SJCRH30 (cell line): ENCODE measurements at regions not wholly inside any gene's neighbourhood (a gene's known extent, or its start where the extent isn't known, plus 50 kb on each side); places are given as distances from the start of the nearest gene placed in this dataset.
"Not testable (repeated sequence)": the region's sequence is repeated elsewhere in the genome, so short reads cannot be mapped to it uniquely, and the experiment has no call there.

Source experiments
- DNase-seq, 2 experiments: peaks; one replicate each; pipeline ENCODE4 v3.0.0-alpha.2; 2015 to 2020
- H3K27ac ChIP-seq: fragments of 250-450 bp; sonication (Bioruptor Pico); 2 replicates; pipeline ENCODE4 v1.5.1; 2020; ENCODE audit warnings: mild to moderate bottlenecking, moderate library complexity
- H3K27me3 ChIP-seq: fragments of 250-450 bp; sonication (Bioruptor Pico); 2 replicates; pipeline ENCODE4 v1.5.1; 2020; ENCODE audit warnings: mild to moderate bottlenecking, moderate library complexity
- H3K36me3 ChIP-seq: fragments of 250-450 bp; sonication (Bioruptor Pico); 2 replicates; pipeline ENCODE4 v1.5.1; 2020; ENCODE audit warnings: mild to moderate bottlenecking, moderate library complexity
- H3K4me1 ChIP-seq: fragments of 250-450 bp; sonication (Bioruptor Pico); 2 replicates; pipeline ENCODE4 v1.5.1; 2020; ENCODE audit warnings: mild to moderate bottlenecking, moderate library complexity
- H3K4me3 ChIP-seq: fragments of 250-450 bp; sonication (Bioruptor Pico); 2 replicates; pipeline ENCODE4 v1.5.1; 2020; ENCODE audit warnings: mild to moderate bottlenecking, moderate library complexity
- H3K9me3 ChIP-seq: fragments of 250-450 bp; sonication (Bioruptor Pico); replicated peaks from 2 replicates; pipeline ENCODE4 v1.5.1; 2020; ENCODE audit warnings: mild to moderate bottlenecking, moderate library complexity

DNA sequence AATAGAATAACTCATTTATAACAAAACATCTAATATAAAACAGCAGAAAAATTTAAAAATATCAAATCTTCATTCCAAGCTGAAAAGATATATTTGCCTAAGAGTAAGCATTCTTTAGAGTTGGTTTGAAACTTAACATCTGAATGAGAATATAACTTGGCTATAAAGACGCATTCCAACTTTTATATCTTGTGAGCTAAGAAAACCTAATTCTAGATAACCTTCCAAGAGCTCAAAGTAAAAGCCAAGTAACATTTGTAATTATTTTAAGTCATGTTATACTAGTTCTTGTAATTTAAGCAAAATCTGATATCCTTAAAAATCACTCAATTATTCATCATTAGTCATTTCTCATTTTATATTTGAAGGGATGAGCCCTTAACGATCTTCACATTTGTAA lies 368.9 kb downstream of the C12orf50 start:
- H3K27ac ChIP-seq, result no peak overlapping the region
- DNase-seq, result no peak
- no peaks in the 10 kb centered on the region for H3K9me3 ChIP-seq

DNA sequence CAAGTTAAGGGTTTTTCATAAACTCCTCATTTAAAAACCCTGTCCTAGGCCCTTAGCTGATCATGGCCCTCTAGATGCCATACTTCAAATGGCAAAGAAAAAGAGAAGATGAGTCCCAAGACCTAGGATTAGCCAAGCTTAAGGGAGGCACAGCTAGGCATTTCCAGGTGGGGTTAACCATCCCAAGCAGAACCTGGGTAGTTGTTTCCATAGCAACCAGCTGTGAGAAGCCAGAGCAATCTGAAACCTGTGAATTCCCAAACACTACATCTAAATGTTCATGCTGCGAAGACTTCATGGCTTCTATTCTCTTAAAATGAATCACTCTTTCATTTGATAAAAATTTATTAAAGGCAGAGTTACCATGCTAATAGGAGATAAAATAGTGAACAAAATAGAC lies 372.9 kb downstream of the C12orf50 start:
- Histone ChIP-seq H3K27me3 (no peaks in the 10 kb centered on the region), H3K27ac (no peak overlapping the region), H3K4me1 (no peaks in the 10 kb centered on the region), H3K4me3 (no peak overlapping the region), H3K36me3 (no peaks in the 10 kb centered on the region), H3K9me3 (no peaks in the 10 kb centered on the region)
- no peak for DNase-seq

More for the DNA sequence above, 368.9 kb downstream of the C12orf50 start:
- Histone ChIP-seq H3K27me3 (no peaks in the 10 kb centered on the region), H3K4me1 (no peaks in the 10 kb centered on the region), H3K36me3 (no peaks in the 10 kb centered on the region), H3K4me3 (no peak overlapping the region)

DNA sequence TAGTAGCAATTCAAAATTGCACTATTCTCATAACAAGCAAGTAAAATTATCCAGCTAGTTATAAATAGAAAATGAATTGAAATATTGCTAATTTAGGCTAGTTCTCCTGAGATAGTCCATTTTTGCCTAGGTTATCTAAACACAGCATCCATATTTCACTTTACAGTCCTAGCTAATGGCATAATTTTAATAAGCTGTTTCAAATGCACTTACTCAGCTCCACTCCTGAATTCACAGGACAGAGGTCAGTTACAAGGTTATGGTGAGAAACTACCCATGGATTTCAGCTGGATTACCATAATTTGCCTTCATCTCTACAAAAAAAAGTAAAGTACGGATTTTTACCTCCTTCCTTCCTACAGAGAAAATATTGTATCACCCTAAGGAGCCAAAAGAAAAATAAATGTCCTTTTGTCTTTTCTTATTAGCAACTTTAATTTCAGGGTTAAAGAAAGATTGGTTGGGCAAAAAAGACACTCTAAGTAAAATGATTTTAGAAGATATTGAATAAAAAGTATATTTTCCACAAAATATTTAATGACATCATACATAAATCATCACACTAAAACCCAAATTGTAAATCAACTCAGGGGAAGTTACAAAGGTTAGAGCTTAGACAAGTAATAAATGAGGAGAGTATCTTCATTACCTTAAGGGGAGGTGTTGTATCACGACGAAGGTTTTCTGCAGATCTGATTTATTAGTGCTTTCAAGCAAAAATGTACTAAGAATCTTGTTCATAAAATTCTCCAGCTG lies 377.4 kb downstream of the C12orf50 start:
- no peak for DNase-seq
- Histone ChIP-seq H3K27me3 (no peaks in the 10 kb centered on the region), H3K4me1 (no peaks in the 10 kb centered on the region), H3K27ac (no peak overlapping the region), H3K4me3 (no peak overlapping the region), H3K36me3 (no peaks in the 10 kb centered on the region), H3K9me3 (no peaks in the 10 kb centered on the region)

DNA sequence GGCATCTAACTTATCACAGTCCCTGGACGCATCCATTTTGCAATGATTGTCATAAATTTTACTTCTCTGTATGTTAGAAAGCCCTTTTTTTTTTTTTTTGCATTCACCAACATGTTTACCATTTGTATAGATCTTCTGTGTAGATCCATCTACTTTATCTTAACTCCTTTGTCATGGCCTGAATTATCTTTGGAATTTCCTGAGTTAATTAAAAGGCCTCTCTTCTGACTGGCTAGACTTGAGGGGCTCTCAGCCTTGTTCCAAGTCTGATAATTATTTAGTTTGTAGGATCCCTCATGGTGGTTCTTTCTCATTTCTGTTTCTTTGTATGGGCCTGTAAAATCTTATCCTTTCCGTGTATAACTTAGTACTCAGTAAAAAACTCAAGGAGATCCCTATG lies 387.0 kb downstream of the C12orf50 start:
- DNase-seq, result no peak
- H3K27me3 ChIP-seq, result no peaks in the 10 kb centered on the region
- H3K4me1 ChIP-seq, result no peaks in the 10 kb centered on the region
- no peak overlapping the region for H3K27ac ChIP-seq
- H3K9me3 ChIP-seq, result no peaks in the 10 kb centered on the region
- no peak overlapping the region for H3K4me3 ChIP-seq
- no peaks in the 10 kb centered on the region for H3K36me3 ChIP-seq

DNA sequence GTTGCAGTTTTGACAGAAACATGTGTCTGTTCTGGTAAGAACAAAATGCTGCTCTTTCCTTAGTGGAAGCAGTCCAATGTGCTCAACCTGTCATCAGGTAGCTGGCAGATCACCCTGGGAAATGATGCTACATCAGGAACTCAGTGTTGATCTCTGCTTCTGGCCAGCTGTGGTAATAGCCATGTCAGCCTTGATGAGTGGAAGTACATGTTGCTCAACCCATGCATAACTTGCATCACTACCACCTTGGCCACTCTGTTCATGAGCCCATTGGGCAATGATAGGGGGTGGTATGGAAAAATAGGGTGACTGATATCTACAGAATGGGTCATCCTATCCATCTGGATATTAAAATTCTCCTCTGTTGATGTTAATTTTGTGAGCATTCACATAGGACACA lies 411.0 kb downstream of the C12orf50 start:
- no peaks in the 10 kb centered on the region for H3K36me3 ChIP-seq

DNA sequence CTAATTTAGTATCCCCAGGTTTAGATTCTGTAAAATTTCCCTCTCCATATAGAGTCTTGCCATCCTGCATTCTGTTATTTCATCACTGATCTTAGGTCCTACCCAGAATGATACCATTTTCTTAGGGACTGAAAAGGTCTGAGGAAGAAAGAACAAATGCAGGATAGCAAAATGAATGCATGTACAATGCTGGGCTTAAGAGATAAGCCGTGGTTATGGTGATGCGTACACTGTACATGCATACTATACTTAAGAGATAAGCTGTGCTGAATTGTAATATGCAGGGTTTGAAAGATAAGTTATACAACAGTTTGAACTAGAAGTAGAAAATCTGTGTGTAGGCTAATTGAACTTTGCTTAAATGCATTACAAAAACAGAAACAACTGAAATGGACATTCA lies 416.2 kb downstream of the C12orf50 start:
- Histone ChIP-seq H3K9me3 (no peaks in the 10 kb centered on the region), H3K36me3 (no peaks in the 10 kb centered on the region), H3K27ac (no peak overlapping the region), H3K4me3 (no peak overlapping the region), H3K27me3 (no peaks in the 10 kb centered on the region), H3K4me1 (no peaks in the 10 kb centered on the region)
- no peak for DNase-seq

More for the DNA sequence above, 411.0 kb downstream of the C12orf50 start:
- no peak overlapping the region for H3K4me3 ChIP-seq
- H3K4me1 ChIP-seq, result no peaks in the 10 kb centered on the region
- H3K27ac ChIP-seq, result no peak overlapping the region
- no peak for DNase-seq
- no peaks in the 10 kb centered on the region for H3K27me3 ChIP-seq
- H3K9me3 ChIP-seq, result no peaks in the 10 kb centered on the region

DNA sequence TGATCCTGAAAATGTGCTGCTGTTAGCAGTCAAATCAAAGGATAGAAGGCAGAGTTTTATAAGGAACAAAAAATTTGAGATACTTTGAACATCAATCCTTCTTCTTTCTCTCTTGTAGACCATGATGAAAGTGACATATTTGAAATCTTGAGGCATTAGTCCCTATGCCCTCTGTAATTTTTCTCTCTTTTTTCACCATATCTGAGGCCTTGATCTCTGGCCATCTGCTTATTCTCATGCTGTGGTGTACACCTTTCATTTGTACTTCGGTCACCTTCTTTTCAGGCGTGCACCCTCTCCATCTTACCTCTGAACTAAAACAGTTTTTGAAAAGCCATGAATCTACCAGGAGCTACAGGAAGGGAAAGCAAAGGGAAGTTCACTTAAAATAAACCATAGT lies 420.9 kb downstream of the C12orf50 start:
- no peak overlapping the region for H3K27ac ChIP-seq
- no peaks in the 10 kb centered on the region for H3K27me3 ChIP-seq
- no peaks in the 10 kb centered on the region for H3K36me3 ChIP-seq
- no peak for DNase-seq
- no peaks in the 10 kb centered on the region for H3K4me1 ChIP-seq
- no peaks in the 10 kb centered on the region for H3K9me3 ChIP-seq
- no peak overlapping the region for H3K4me3 ChIP-seq

DNA sequence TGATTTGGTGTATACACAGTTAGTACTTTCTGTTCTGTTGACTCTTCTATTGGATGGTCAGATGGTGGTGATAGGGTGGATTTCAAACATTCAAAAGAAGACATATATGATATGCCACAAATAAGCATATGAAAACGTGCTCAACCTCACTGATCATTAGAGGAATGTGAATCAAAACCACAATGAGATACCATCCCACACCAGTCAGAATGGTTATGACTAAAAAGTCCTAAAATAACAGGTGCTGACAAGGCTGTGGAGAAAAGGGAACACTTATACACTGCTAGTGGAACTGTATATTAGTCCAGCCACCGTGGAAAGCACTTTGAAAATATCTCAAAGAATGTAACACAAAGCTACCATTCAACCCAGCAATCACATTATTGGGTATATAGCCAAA lies 425.5 kb downstream of the C12orf50 start:
- no peaks in the 10 kb centered on the region for H3K9me3 ChIP-seq
- H3K4me3 ChIP-seq, result no peak overlapping the region
- peak in 1 of 2 experiments; percentile 24 for DNase-seq
- H3K27ac ChIP-seq, result no peak overlapping the region
- H3K4me1 ChIP-seq, result no peaks in the 10 kb centered on the region
- H3K27me3 ChIP-seq, result no peaks in the 10 kb centered on the region
- H3K36me3 ChIP-seq, result no peaks in the 10 kb centered on the region

DNA sequence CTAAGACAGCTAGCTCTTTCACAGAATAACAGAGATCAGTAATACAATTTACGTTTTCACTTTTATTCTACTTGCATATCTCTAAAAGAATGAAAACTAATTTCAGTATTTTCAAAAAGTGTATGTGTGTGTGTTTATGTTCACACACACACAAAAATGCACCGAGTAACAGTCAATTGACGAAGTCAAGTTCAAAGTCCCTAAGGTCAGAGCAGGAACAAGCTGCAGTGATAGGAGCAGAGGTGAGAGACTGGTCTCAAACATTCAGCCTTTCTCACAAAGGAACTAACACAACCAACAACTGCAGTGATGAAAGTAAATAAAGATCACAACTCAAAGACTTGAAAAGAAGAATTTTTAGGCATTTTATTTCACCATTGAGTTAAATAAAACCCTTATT lies 429.7 kb downstream of the C12orf50 start:
- Histone ChIP-seq H3K36me3 (no peaks in the 10 kb centered on the region), H3K9me3 (no peaks in the 10 kb centered on the region), H3K4me1 (no peaks in the 10 kb centered on the region), H3K4me3 (no peak overlapping the region), H3K27me3 (no peaks in the 10 kb centered on the region), H3K27ac (no peak overlapping the region)
- no peak for DNase-seq

DNA sequence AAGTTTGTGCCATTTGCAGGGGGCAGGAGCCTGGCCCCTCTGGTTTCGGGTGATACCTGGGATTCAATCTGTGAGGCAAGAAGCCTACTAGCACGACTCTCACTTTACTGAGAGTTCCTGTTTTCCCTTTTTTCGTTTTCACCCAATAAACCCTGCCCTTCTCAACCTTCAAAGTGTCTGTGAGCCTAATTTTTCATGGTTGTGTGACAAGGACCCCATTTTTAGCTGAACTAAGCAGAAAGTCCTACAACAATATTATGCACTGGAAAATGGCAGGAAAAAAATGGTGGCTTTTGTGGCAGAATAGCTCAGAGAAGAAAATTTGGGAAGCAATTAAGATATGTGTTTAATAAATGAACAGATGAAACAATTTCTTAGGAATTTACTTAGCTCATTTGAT lies 432.1 kb downstream of the C12orf50 start:
- H3K27me3 ChIP-seq, result no peaks in the 10 kb centered on the region
- no peak overlapping the region for H3K4me3 ChIP-seq
- H3K36me3 ChIP-seq, result no peaks in the 10 kb centered on the region
- H3K27ac ChIP-seq, result no peak overlapping the region
- H3K9me3 ChIP-seq, result no peaks in the 10 kb centered on the region
- no peak for DNase-seq
- H3K4me1 ChIP-seq, result no peaks in the 10 kb centered on the region

DNA sequence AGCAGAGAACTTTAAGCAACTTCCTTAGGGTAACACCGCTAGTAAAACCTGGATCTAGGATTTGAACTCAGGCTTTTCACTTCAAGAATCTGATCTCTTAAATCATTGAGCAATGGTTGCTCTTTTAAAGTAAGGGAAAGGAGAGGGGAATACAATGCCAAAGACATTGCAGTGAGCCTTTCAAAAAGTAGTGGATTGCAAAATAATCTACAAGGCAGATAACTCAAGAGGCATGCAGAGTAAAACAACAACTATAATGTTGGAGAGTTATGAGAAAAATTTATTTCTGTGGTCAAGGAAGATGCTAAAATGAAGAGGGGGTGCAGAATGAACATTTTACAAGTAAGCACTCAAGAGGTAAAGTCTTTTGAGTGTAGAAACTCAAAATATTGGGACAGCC lies 432.6 kb downstream of the C12orf50 start:
- Histone ChIP-seq H3K4me1 (no peaks in the 10 kb centered on the region), H3K9me3 (no peaks in the 10 kb centered on the region), H3K27me3 (no peaks in the 10 kb centered on the region), H3K4me3 (no peak overlapping the region), H3K36me3 (no peaks in the 10 kb centered on the region), H3K27ac (no peak overlapping the region)
- no peak for DNase-seq

DNA sequence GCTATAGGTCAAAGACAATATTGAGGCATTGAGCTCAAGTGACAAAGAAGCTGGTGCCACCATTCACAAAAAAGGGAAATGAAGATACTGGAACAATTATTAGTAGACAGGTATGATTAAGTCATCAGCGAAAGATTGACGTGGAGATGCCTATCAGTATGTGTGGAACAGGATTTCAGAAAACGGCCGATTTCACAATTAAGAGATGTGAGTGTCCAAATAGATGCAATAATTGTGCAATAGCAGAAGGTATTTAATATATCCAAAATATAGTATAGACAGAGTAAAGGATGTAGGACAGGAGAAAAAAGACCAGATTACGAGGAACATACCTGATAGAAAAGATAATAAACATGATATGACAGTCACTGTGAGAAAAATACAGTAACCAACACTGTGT lies 433.1 kb downstream of the C12orf50 start:
- H3K4me1 ChIP-seq, result no peaks in the 10 kb centered on the region
- H3K4me3 ChIP-seq, result no peak overlapping the region
- no peaks in the 10 kb centered on the region for H3K9me3 ChIP-seq
- H3K27ac ChIP-seq, result no peak overlapping the region
- DNase-seq, result no peak
- H3K36me3 ChIP-seq, result no peaks in the 10 kb centered on the region
- H3K27me3 ChIP-seq, result no peaks in the 10 kb centered on the region

DNA sequence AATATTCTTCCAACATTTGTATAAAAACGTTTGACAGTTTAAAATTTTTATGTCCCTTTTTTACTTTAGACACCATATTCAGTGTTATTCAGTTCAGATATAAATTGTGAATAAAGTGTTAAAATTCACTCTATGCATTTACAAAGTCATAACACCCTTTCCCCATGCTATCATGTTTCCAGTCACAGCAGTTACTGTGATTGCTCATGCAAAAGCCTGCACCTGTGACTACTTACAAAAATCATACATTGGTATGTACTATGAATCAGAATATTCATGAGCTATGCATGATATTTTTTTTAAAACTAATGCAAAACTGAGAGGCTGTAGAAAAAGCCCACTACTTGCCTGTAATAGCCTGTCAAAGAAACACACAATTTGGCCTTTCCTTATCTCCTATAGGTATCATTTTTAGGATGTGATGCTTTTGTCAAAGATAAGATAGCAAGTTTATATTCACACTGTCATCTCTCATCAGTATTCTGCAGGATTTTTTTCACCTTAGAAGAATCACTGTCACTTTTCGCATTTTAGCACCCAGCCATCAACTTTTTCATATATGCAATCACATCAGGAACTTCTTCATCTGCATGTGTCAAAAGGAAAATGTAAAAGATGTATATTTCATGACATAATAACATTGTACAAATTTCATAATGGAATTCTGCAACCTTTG lies 443.2 kb downstream of the C12orf50 start:
- DNase-seq, result no peak
- H3K27me3 ChIP-seq, result no peaks in the 10 kb centered on the region
- H3K4me1 ChIP-seq, result no peaks in the 10 kb centered on the region
- no peaks in the 10 kb centered on the region for H3K36me3 ChIP-seq
- no peak overlapping the region for H3K27ac ChIP-seq
- no peak overlapping the region for H3K4me3 ChIP-seq
- no peaks in the 10 kb centered on the region for H3K9me3 ChIP-seq

DNA sequence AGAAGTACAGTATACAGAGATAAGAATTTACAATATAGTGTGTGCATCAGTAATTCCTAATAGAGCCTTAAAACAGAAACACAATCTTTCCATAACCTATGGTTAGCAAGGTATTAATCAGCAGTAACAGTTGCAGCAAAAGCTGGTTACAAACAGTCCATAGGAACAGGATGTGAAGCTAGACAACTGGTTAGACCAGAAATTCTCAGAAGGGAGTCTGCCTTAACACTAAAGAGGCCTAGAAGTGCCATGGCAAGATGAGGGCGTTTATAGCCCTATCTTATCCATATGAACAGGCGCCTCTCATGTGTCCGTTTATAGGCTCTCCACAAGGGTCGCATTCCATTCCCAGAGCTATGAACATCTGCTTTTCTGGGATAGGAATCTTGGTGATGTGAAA lies 450.1 kb downstream of the C12orf50 start:
- H3K27me3 ChIP-seq, H3K36me3 ChIP-seq, DNase-seq: not testable (repeated sequence)

DNA sequence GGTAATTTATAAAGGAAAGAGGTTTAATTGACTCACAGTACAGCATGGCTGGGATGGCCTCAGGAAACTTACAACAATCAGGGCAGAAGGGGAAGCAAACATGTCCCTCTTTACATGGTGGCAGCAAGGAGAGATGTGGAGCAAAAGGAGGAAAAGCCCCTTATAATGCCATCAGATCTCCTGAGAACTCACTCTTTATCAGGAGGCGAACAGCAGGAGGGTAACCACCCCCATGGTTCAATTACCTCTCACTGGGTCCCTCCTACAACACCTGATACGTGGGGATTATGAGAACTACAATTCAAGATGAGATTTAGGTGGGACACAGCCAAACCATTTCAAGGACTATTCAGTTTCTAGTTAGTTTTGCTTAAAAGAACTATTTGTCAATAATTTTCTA lies 453.3 kb downstream of the C12orf50 start:
- Histone ChIP-seq H3K4me3 (no peak overlapping the region), H3K27me3 (no peaks in the 10 kb centered on the region), H3K36me3 (no peaks in the 10 kb centered on the region), H3K9me3 (no peaks in the 10 kb centered on the region), H3K27ac (no peak overlapping the region), H3K4me1 (no peaks in the 10 kb centered on the region)
- no peak for DNase-seq

More for the DNA sequence above, 450.1 kb downstream of the C12orf50 start:
- H3K4me3 ChIP-seq, H3K27ac ChIP-seq, H3K4me1 ChIP-seq, H3K9me3 ChIP-seq: not testable (repeated sequence)

DNA sequence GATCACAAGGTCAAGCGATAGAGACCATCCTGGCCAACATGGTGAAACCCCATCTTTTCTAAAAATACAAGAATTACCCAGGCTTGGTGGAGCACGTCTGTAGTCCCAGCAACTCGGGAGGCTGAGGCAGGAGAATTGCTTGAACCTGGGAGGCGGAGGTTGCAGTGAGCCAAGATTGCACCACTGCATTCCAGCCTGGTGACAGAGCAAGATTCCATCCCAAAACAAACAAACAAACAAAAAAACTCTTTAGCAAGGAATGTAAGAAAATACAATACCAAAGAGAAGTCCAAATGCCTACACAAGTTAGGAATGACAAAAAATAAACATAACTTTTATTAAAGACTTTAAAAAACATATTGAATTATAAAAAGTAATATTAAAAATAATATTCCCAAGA lies 462.3 kb downstream of the C12orf50 start:
- H3K4me1 ChIP-seq, H3K9me3 ChIP-seq: not testable (repeated sequence)

More for the DNA sequence above, 462.3 kb downstream of the C12orf50 start:
- not testable (repeated sequence) for DNase-seq, H3K27me3 ChIP-seq, H3K36me3 ChIP-seq, H3K4me3 ChIP-seq, H3K27ac ChIP-seq
